Mesothelial cell of epicardium (in vitro differentiated cells): ENCODE measurements at regions not wholly inside any gene's neighbourhood (a gene's known extent, or its start where the extent isn't known, plus 50 kb on each side); places are given as distances from the start of the nearest gene placed in this dataset.

ENCODE experiments used
- DNase-seq, 2 experiments: peaks; one replicate each; pipeline ENCODE4 v3.0.0; 2021; ENCODE audit warnings: low spot score in 2 of 2; ENCODE audit not compliant: unreplicated experiment in 2 of 2
- H3K27ac Mint-ChIP-seq: 2 replicates; pipeline ENCODE4 v1.8.0; 2021; ENCODE audit warnings: mixed read lengths
- H3K27me3 Mint-ChIP-seq: 2 replicates; pipeline ENCODE4 v1.8.0; 2021; ENCODE audit warnings: low read depth, mixed read lengths
- H3K36me3 Mint-ChIP-seq: 2 replicates; pipeline ENCODE4 v1.8.0; 2021; ENCODE audit warnings: mixed read lengths
- H3K4me1 Mint-ChIP-seq: 2 replicates; pipeline ENCODE4 v1.8.0; 2021; ENCODE audit warnings: mixed read lengths
- H3K4me3 Mint-ChIP-seq: 2 replicates; pipeline ENCODE4 v1.8.0; 2021; ENCODE audit warnings: mild to moderate bottlenecking, moderate library complexity, mixed read lengths
- H3K9me3 Mint-ChIP-seq: 2 replicates; pipeline ENCODE4 v1.8.0; 2021; ENCODE audit warnings: mixed read lengths
- CTCF ChIP-seq: fragments of 200-600 bp; sonication (generic); IDR thresholded peaks from one replicate; pipeline ENCODE4 v1.5.0; 2021; ENCODE audit warnings: antibody characterized with exemption; ENCODE audit not compliant: unreplicated experiment

DNA sequence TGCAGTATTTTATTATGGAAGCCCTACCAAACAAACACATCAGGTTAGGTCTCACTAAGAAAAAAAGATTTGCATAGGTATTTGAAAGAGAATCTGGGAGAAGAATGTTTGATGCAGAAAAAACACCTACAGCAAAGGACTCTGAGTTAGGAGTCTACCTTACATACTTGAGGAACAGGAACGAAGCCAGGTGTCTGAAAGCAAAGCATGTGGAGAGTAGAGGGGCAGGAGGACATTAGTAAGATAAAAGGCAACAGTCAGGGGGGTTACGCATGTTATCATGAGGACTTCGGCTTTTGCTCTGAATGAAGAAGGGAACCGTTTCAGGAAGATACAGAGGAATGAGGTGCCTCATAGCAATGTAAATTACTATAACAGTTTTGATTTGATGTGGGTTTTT lies 87.9 kb upstream of the PTER start:
- no peaks in the 10 kb centered on the region for H3K36me3 Mint-ChIP-seq
- H3K4me1 Mint-ChIP-seq, result no peaks in the 10 kb centered on the region
- no peak for DNase-seq
- H3K27ac Mint-ChIP-seq, result no peak overlapping the region
- TF ChIP-seq CTCF, result no peak
- no peak overlapping the region for H3K4me3 Mint-ChIP-seq
- H3K27me3 Mint-ChIP-seq, result peaks cover under 1% of the 10 kb centered on the region
- H3K9me3 Mint-ChIP-seq, result peaks cover 9% of the 10 kb centered on the region

DNA sequence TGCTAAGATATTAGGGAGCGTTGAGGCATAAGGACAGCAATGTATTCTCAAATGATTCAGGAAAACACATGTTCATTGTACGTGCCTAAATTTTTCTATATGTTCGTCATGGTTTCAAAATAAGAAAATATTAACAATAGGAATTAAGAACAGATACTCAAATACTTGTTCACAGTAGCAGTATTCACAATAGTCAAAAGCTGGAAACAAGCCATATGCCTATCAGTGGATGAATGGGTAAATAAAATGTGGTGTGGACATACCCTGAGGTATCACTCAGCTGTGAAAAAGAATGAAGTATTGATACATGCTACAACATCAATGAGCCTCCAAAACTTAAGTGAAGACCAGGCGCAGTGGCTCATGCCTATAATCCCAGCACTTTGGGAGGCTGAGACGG lies 84.7 kb upstream of the PTER start:
- TF ChIP-seq CTCF, result no peak
- Mint-ChIP-seq H3K9me3 (peaks cover 4% of the 10 kb centered on the region), H3K4me3 (no peak overlapping the region), H3K36me3 (no peaks in the 10 kb centered on the region), H3K4me1 (no peaks in the 10 kb centered on the region), H3K27me3 (peaks cover 3% of the 10 kb centered on the region), H3K27ac (no peak overlapping the region)
- no peak for DNase-seq

- Mint-ChIP-seq H3K4me3 (no peak overlapping the region), H3K4me1 (no peaks in the 10 kb centered on the region), H3K27me3 (no peaks in the 10 kb centered on the region), H3K36me3 (peaks cover 4% of the 10 kb centered on the region), H3K9me3 (peaks cover 26% of the 10 kb centered on the region), H3K27ac (no peak overlapping the region)
- DNase-seq, result no peak
- no peak for TF ChIP-seq CTCF
Measured at GRCh38 chr10:16360001-16360400, 76.8 kb upstream of the PTER start.

GRCh38 chr10:16360425-16360824 lies 76.4 kb upstream of the PTER start:
- Mint-ChIP-seq H3K27me3 (no peaks in the 10 kb centered on the region), H3K4me3 (no peak overlapping the region), H3K4me1 (no peaks in the 10 kb centered on the region), H3K9me3 (peaks cover 26% of the 10 kb centered on the region), H3K27ac (no peak overlapping the region), H3K36me3 (peaks cover 4% of the 10 kb centered on the region)
- no peak for DNase-seq
- no peak for TF ChIP-seq CTCF

- peaks cover 26% of the 10 kb centered on the region for H3K9me3 Mint-ChIP-seq
Measured at GRCh38 chr10:16361086-16361485, 75.7 kb upstream of the PTER start.

More at GRCh38 chr10:16361086-16361485, 75.7 kb upstream of the PTER start:
- no peak for DNase-seq
- H3K4me1 Mint-ChIP-seq, result no peaks in the 10 kb centered on the region
- no peak overlapping the region for H3K4me3 Mint-ChIP-seq
- no peaks in the 10 kb centered on the region for H3K27me3 Mint-ChIP-seq
- H3K36me3 Mint-ChIP-seq, result peaks cover 4% of the 10 kb centered on the region
- no peak for TF ChIP-seq CTCF
- no peak overlapping the region for H3K27ac Mint-ChIP-seq
